Chondrocyte (in vitro differentiated cells): ENCODE measurements at regions not wholly inside any gene's neighbourhood (a gene's known extent, or its start where the extent isn't known, plus 50 kb on each side); places are given as distances from the start of the nearest gene placed in this dataset.

Experiments used
- DNase-seq: peaks from one replicate; pipeline ENCODE4 v3.0.0; 2021; ENCODE audit warnings: mixed read lengths, low spot score
- H3K27ac Mint-ChIP-seq: one replicate; pipeline ENCODE4 v1.8.0; 2021; ENCODE audit warnings: mild to moderate bottlenecking, moderate library complexity, mixed read lengths; ENCODE audit not compliant: unreplicated experiment
- H3K27me3 Mint-ChIP-seq: 2 replicates; pipeline ENCODE4 v1.8.0; 2021; ENCODE audit warnings: low read depth, mixed read lengths
- H3K36me3 Mint-ChIP-seq: 2 replicates; pipeline ENCODE4 v1.8.0; 2021; ENCODE audit warnings: low read depth, mixed read lengths
- H3K4me1 Mint-ChIP-seq: 2 replicates; pipeline ENCODE4 v1.8.0; 2021; ENCODE audit warnings: low read depth, mild to moderate bottlenecking, mixed read lengths
- H3K4me3 Mint-ChIP-seq: one replicate; pipeline ENCODE4 v1.8.0; 2021; ENCODE audit warnings: mild to moderate bottlenecking, moderate library complexity, mixed read lengths; ENCODE audit not compliant: unreplicated experiment
- H3K9me3 Mint-ChIP-seq: 2 replicates; pipeline ENCODE4 v1.8.0; 2021; ENCODE audit warnings: low read depth, mixed read lengths
- TF ChIP-seq, protein P1 (sequence below): fragments of 200-600 bp; sonication (generic); IDR thresholded peaks from 2 replicates; pipeline ENCODE4 v1.5.0; 2021; ENCODE audit warnings: antibody characterized with exemption, mild to moderate bottlenecking, moderate library complexity

DNA sequence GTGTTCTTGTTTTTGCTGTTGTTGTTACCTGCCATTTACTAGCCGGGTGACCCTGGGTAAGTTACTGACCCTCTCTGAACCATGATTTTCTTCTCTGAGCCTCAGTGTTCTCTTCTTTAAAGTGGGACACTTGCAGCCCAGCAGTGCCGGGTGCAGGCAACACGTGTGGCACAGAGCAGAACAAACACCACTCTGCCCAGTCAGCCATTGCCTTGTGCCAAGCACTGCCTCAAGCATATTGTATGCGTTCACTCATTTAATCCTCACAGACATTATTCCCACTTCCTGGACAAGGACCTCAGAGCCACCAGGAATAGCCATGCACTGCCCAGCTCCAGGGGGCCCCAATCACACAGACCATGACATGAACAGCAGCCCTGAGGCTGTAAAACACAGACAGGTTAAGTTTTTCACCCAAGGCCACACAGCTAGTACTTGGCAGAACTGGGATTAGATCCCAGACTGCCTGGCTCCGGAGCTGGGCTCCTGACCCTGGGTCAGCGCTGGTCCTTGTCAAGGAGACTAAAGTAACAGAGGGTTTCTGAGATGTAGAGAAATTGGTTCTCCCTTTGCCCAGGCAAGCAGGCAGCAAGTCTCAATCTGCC, 74.0 kb upstream of the PTPN1 start:
- DNase-seq: no peak
- Mint-ChIP-seq H3K4me1 (peaks cover 36% of the 10 kb centered on the region), H3K4me3 (no peak overlapping the region), H3K27ac (peak overlapping the region; percentile 8), H3K36me3 (no peaks in the 10 kb centered on the region), H3K9me3 (no peaks in the 10 kb centered on the region), H3K27me3 (no peaks in the 10 kb centered on the region)
- TF ChIP-seq, protein P1, sequence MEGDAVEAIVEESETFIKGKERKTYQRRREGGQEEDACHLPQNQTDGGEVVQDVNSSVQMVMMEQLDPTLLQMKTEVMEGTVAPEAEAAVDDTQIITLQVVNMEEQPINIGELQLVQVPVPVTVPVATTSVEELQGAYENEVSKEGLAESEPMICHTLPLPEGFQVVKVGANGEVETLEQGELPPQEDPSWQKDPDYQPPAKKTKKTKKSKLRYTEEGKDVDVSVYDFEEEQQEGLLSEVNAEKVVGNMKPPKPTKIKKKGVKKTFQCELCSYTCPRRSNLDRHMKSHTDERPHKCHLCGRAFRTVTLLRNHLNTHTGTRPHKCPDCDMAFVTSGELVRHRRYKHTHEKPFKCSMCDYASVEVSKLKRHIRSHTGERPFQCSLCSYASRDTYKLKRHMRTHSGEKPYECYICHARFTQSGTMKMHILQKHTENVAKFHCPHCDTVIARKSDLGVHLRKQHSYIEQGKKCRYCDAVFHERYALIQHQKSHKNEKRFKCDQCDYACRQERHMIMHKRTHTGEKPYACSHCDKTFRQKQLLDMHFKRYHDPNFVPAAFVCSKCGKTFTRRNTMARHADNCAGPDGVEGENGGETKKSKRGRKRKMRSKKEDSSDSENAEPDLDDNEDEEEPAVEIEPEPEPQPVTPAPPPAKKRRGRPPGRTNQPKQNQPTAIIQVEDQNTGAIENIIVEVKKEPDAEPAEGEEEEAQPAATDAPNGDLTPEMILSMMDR: no peak

DNA sequence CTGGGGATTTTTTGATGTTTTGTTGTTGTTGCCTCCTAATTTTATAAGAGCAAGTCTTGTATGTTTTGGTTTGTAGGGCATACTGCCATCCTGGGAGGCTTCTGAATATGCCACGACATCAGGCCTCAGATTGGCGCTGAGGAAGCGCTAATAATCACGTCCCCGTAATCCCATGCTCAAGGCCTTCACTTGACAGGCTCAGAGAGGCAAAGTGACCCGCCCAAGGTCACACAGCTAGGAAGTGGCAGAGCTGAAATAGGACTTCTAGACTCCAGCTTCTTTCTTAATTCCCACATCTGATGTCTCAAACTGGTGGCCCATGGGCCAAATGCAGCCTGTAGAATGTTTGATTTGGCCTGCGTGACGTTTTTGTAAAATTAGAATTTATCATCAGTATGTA, 73.5 kb upstream of the PTPN1 start:
- Mint-ChIP-seq H3K27me3 (no peaks in the 10 kb centered on the region), H3K4me1 (peaks cover 35% of the 10 kb centered on the region), H3K4me3 (no peak overlapping the region), H3K27ac (peak overlapping the region; percentile 8), H3K9me3 (no peaks in the 10 kb centered on the region), H3K36me3 (no peaks in the 10 kb centered on the region)
- DNase-seq: no peak
- TF ChIP-seq, protein P1: no peak

DNA sequence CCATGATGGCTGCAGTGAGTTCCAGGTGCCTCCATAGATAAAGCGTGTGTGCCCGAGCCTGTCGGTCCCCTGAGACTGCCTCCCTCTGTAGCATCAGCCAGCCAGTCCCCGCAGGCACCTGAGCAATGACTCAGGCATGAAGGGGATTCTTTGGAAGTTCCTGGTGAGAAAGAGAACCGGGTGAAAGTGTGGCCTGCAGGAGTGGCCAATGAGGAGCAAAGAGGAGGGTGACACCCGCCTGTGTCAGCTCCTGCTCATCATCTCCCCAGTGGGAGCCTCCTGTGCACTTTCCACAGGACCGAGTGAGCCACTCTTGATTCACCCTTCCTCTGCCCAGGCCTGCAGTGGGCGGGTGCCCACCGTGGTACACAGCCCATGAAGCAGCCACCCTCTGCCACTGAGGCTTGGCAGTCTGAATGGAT, 71.2 kb upstream of the PTPN1 start:
- Mint-ChIP-seq H3K9me3 (no peaks in the 10 kb centered on the region), H3K4me3 (no peak overlapping the region), H3K27ac (no peak overlapping the region), H3K27me3 (no peaks in the 10 kb centered on the region), H3K4me1 (peaks cover 39% of the 10 kb centered on the region), H3K36me3 (no peaks in the 10 kb centered on the region)
- TF ChIP-seq, protein P1: no peak
- DNase-seq: no peak

DNA sequence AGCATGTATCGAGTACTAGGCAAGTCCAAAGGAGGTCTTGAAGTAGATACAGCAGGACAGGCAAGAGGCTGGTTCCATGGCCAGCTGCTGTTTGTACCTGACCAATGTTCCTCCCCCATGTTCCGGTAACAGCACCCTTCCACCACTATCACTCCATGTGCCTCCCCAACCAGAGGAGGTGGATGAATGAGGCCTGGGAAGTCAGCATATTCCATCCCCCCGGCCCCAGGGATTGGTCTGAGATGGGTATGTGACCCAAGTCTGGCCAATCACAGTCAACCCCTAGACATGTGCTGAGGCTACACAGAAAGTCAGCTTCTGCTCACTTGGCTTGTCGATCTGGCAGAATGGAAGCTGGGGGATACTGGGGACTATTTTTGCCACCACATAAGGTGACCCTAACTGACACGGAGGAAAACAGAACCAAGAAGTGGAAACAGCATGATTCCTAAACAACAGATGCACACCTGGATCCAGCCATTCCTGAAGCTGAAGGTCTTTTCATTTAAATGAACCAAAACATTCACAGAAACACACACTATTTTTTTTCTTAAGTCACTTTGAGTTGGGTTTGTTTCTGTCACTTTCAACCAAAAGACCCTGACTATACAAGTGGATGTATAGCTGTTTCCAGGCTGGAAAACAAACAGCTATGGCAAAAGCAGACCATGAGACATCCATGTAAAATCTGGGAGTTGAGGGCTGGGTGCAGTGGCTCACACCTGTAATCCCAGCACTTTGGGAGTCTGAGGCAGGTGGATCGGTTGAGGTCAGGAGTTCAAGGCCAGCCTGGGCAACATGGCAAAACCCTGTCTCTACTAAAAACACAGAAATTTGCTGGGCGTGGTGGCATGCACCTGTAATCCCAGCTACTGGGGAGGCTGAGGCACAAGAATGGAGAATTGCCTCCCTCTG, 70.4 kb upstream of the PTPN1 start:
- no peaks in the 10 kb centered on the region for H3K9me3 Mint-ChIP-seq
- TF ChIP-seq, protein P1: no peak
- peak overlapping the region; percentile 95 for H3K27ac Mint-ChIP-seq
- H3K36me3 Mint-ChIP-seq: no peaks in the 10 kb centered on the region
- no peak for DNase-seq
- H3K4me1 Mint-ChIP-seq: peaks cover 39% of the 10 kb centered on the region
- H3K4me3 Mint-ChIP-seq: no peak overlapping the region
- H3K27me3 Mint-ChIP-seq: no peaks in the 10 kb centered on the region

DNA sequence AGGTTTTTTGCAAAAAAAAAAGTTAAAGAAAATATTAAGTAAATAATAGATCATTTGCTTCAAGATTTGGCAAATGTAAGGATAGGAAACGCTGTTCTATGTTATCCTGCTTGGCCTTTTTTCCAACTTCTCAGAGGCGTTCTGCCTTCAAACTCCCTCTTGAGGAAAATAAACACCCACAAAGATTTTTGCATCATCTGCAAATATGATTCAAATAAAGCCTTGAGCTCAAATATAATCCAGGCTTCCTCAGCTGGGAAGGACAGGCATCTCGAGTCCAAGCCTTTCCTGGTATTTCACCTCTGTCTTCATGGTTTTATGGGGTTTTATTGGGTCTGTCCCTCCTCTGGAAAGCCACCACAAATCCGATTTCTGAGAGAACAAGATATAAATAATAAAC, 67.7 kb upstream of the PTPN1 start:
- peaks cover 26% of the 10 kb centered on the region for H3K4me1 Mint-ChIP-seq
- no peaks in the 10 kb centered on the region for H3K36me3 Mint-ChIP-seq
- H3K9me3 Mint-ChIP-seq: no peaks in the 10 kb centered on the region
- H3K27ac Mint-ChIP-seq: no peak overlapping the region
- TF ChIP-seq, protein P1: no peak
- no peak for DNase-seq
- H3K4me3 Mint-ChIP-seq: no peak overlapping the region
- H3K27me3 Mint-ChIP-seq: no peaks in the 10 kb centered on the region
